CD4-positive, alpha-beta T cell (primary cell): ENCODE measurements at regions not wholly inside any gene's neighbourhood (a gene's known extent, or its start where the extent isn't known, plus 50 kb on each side); places are given as distances from the start of the nearest gene placed in this dataset.

Source experiments
- ATAC-seq: fragments of 200-7000 bp; cut with Tn5 transposase; one replicate; pipeline ENCODE4 v1.10.0; 2022; ENCODE audit warnings: mild to moderate bottlenecking; ENCODE audit not compliant: poor library complexity
- CTCF ChIA-PET: fragments of 350-600 bp; sonication (Branson Sonifier 250); formaldehyde crosslinking; loops from one replicate; lab custom pipeline; 2021; ENCODE audit warnings: antibody characterized with exemption, inconsistent platforms; lab: Charles Lee
- POLR2A ChIA-PET: fragments of 350-600 bp; sonication (Branson Sonifier 250); formaldehyde crosslinking; loops from one replicate; lab custom pipeline; 2021; ENCODE audit warnings: antibody characterized with exemption, inconsistent platforms; lab: Charles Lee
- DNase-seq, 14 experiments: peaks; one replicate each; pipeline ENCODE4 v3.0.0-alpha.2; 2013 to 2020; ENCODE audit warnings: mixed read lengths in 2 of 14
- H3K27ac ChIP-seq, 2 donors: one replicate each; pipeline versions ENCODE4 v1.5.1 to v1.7.0; 2013; ENCODE audit warnings: low read length in 2 of 2, low read depth in 1 of 2, mild to moderate bottlenecking in 1 of 2
- H3K27me3 ChIP-seq, 2 experiments: 1 replicate in 1 of 2; 2 replicates in 1 of 2; pipeline versions ENCODE4 v1.6.1 to v1.7.0; 2013; ENCODE audit warnings: low read length in 2 of 2, control low read depth in 1 of 2, mild to moderate bottlenecking in 1 of 2, moderate library complexity in 1 of 2; ENCODE audit not compliant: insufficient read depth in 2 of 2, control insufficient read depth in 1 of 2
- H3K36me3 ChIP-seq: one replicate; pipeline ENCODE4 v1.6.1; 2013; ENCODE audit warnings: low read length, control low read depth; ENCODE audit not compliant: insufficient read depth
- H3K4me1 ChIP-seq: one replicate; pipeline ENCODE4 v1.6.1; 2013; ENCODE audit warnings: low read length, control low read depth; ENCODE audit not compliant: insufficient read depth
- H3K4me3 ChIP-seq: one replicate; pipeline ENCODE4 v1.5.1; 2013; ENCODE audit warnings: mild to moderate bottlenecking, low read length, moderate library complexity
- H3K9me3 ChIP-seq, 2 experiments: 1 replicate in 1 of 2; 2 replicates in 1 of 2; pipeline versions ENCODE4 v1.6.1 to v1.7.0; 2013; ENCODE audit warnings: low read length in 2 of 2, mild to moderate bottlenecking in 2 of 2, control low read depth in 1 of 2, moderate library complexity in 1 of 2; ENCODE audit not compliant: control insufficient read depth in 1 of 2, insufficient read depth in 1 of 2
- H3K27ac Mint-ChIP-seq: one replicate; pipeline ENCODE4 v1.8.0; 2020; ENCODE audit warnings: mixed read lengths
- H3K27me3 Mint-ChIP-seq: one replicate; pipeline ENCODE4 v1.8.0; 2021; ENCODE audit warnings: mixed read lengths
- H3K36me3 Mint-ChIP-seq: one replicate; pipeline ENCODE4 v1.8.0; 2021; ENCODE audit warnings: low read depth, mixed read lengths
- H3K4me1 Mint-ChIP-seq: one replicate; pipeline ENCODE4 v1.8.0; 2021; ENCODE audit warnings: low read depth, mixed read lengths
- H3K4me3 Mint-ChIP-seq: one replicate; pipeline ENCODE4 v1.8.0; 2020; ENCODE audit warnings: mild to moderate bottlenecking, mixed read lengths
- H3K9me3 Mint-ChIP-seq: one replicate; pipeline ENCODE4 v1.8.0; 2020; ENCODE audit warnings: mixed read lengths
- CTCF ChIP-seq: fragments of 200-600 bp; IDR thresholded peaks from one replicate; pipeline ENCODE4 v1.8.0; 2022; ENCODE audit warnings: antibody characterized with exemption, mild to moderate bottlenecking
- intact Hi-C, 2 experiments: fragments of 100-400 bp; cut with DNase I in 1 of 2; cut with micrococcal nuclease in 1 of 2; formaldehyde crosslinking; loops; one replicate each; pipeline versions ENCODE4 v1.15.1 to v1.9.0; 2023 to 2025; cut with DNase I, micrococcal nuclease

GRCh38 chr10:47178537-47179290, 121.3 kb upstream of the GDF10 start:
- TF ChIP-seq CTCF, result no peak
- Mint-ChIP-seq H3K4me1 (peaks cover 5% of the 10 kb centered on the region), H3K27me3 (no peaks in the 10 kb centered on the region), H3K27ac (no peak overlapping the region), H3K4me3 (no peak overlapping the region), H3K9me3 (no peaks in the 10 kb centered on the region), H3K36me3 (no peaks in the 10 kb centered on the region)
- Histone ChIP-seq H3K4me1 (peaks cover 4% of the 10 kb centered on the region), H3K27ac (no peak overlapping the region), H3K9me3 (no peaks in the 10 kb centered on the region), H3K4me3 (no peak overlapping the region), H3K36me3 (no peaks in the 10 kb centered on the region), H3K27me3 (no peaks in the 10 kb centered on the region)
- intact Hi-C loops, result no loop called here
- DNase-seq (no peak), ATAC-seq (no peak)
- POLR2A ChIA-PET, result interaction anchor here (3.5 kb wide), 1 partner anchor 13 kb away, joined by 16 read pairs; no protein-coding TSS in a partner anchor
- CTCF ChIA-PET, result no interaction called here

GRCh38 chr10:47179291-47179647, 120.7 kb upstream of the GDF10 start:
- H3K27ac Mint-ChIP-seq, result no peak overlapping the region
- no peaks in the 10 kb centered on the region for H3K36me3 Mint-ChIP-seq
- H3K4me1 Mint-ChIP-seq, result peaks cover 10% of the 10 kb centered on the region
- H3K4me3 Mint-ChIP-seq, result no peak overlapping the region
- no peaks in the 10 kb centered on the region for H3K27me3 ChIP-seq
- CTCF ChIA-PET, result no interaction called here
- no peak overlapping the region for H3K4me3 ChIP-seq
- no peaks in the 10 kb centered on the region for H3K36me3 ChIP-seq
- H3K9me3 ChIP-seq, result no peaks in the 10 kb centered on the region
- H3K9me3 Mint-ChIP-seq, result no peaks in the 10 kb centered on the region
- no peaks in the 10 kb centered on the region for H3K27me3 Mint-ChIP-seq
- ATAC-seq, result no peak
- POLR2A ChIA-PET, result interaction anchor here (3.5 kb wide), 1 partner anchor 13 kb away, joined by 16 read pairs; no protein-coding TSS in a partner anchor
- intact Hi-C loops, result no loop called here
- H3K27ac ChIP-seq, result no peak overlapping the region
- peaks cover 9% of the 10 kb centered on the region for H3K4me1 ChIP-seq
- no peak for DNase-seq
- no peak for TF ChIP-seq CTCF

GRCh38 chr10:47181052-47181849, 118.7 kb upstream of the GDF10 start:
- intact Hi-C loops, result no loop called here
- peaks cover 10% of the 10 kb centered on the region for H3K4me1 Mint-ChIP-seq
- TF ChIP-seq CTCF, result no peak
- H3K27ac Mint-ChIP-seq, result no peak overlapping the region
- H3K4me3 Mint-ChIP-seq, result no peak overlapping the region
- ChIA-PET CTCF (no interaction called here), POLR2A (interaction anchor here (3.5 kb wide), 1 partner anchor 15 kb away, joined by 16 read pairs; no protein-coding TSS in a partner anchor)
- no peaks in the 10 kb centered on the region for H3K36me3 ChIP-seq
- no peak overlapping the region for H3K4me3 ChIP-seq
- DNase-seq, result no peak
- no peak overlapping the region for H3K27ac ChIP-seq
- no peaks in the 10 kb centered on the region for H3K27me3 Mint-ChIP-seq
- no peaks in the 10 kb centered on the region for H3K27me3 ChIP-seq
- no peaks in the 10 kb centered on the region for H3K9me3 Mint-ChIP-seq
- no peaks in the 10 kb centered on the region for H3K36me3 Mint-ChIP-seq
- ATAC-seq, result no peak
- H3K9me3 ChIP-seq, result no peaks in the 10 kb centered on the region
- peaks cover 6% of the 10 kb centered on the region for H3K4me1 ChIP-seq
